Stomach (tissue), 8 donors: ENCODE measurements at regions not wholly inside any gene's neighbourhood (a gene's known extent, or its start where the extent isn't known, plus 50 kb on each side); places are given as distances from the start of the nearest gene placed in this dataset.

Source experiments
- DNase-seq, 2 donors: peaks; one replicate each; pipeline versions ENCODE4 v3.0.0 to v3.0.0-alpha.2; 2013 to 2019
- H3K27ac ChIP-seq, 5 donors: fragments of 200-600 bp in 4 of 5; sonication (generic) in 4 of 5; one replicate each; pipeline ENCODE4 v1.5.1; 2013 to 2019; ENCODE audit warnings: mild to moderate bottlenecking in 1 of 5, moderate library complexity in 1 of 5
- H3K27me3 ChIP-seq, 3 donors: fragments of 200-600 bp; sonication (generic); one replicate each; pipeline ENCODE4 v1.5.1; 2017 to 2019; ENCODE audit warnings: mixed run types in 1 of 3
- H3K36me3 ChIP-seq, 4 donors: fragments of 200-600 bp; sonication (generic); 1 replicate in 3 of 4; 2 replicates in 1 of 4; pipeline ENCODE4 v1.5.1; 2016 to 2019
- H3K4me1 ChIP-seq, 4 donors: fragments of 200-600 bp; sonication (generic); one replicate each; pipeline ENCODE4 v1.5.1; 2016 to 2019
- H3K4me3 ChIP-seq, 4 donors: fragments of 200-600 bp; sonication (generic) in 3 of 4; one replicate each; pipeline ENCODE4 v1.5.1; 2016 to 2019; ENCODE audit warnings: mild to moderate bottlenecking in 1 of 4
- H3K9me3 ChIP-seq, 4 donors: fragments of 200-600 bp; sonication (generic); one replicate each; pipeline ENCODE4 v1.5.1; 2016 to 2019
- CTCF ChIP-seq, 7 experiments: fragments of 450-650 bp in 4 of 7; fragments of 200-600 bp in 3 of 7; sonication (generic) in 3 of 7; IDR thresholded peaks; one replicate each; pipeline ENCODE4 v1.5.1; 2016 to 2019; ENCODE audit warnings: antibody characterized with exemption in 7 of 7, control low read depth in 2 of 7, mild to moderate bottlenecking in 1 of 7
- EP300 ChIP-seq: sonication (generic); formaldehyde crosslinking; IDR thresholded peaks from one replicate; pipeline ENCODE4 v1.6.1; 2017; ENCODE audit warnings: antibody characterized with exemption
- POLR2A ChIP-seq, 4 donors: fragments of 450-650 bp; IDR thresholded peaks; one replicate each; pipeline ENCODE4 v1.6.1; 2016; ENCODE audit warnings: antibody characterized with exemption in 4 of 4, control low read depth in 2 of 4, mild to moderate bottlenecking in 1 of 4, moderate library complexity in 1 of 4
- POLR2AphosphoS5 ChIP-seq, 3 donors: sonication (generic); formaldehyde crosslinking; IDR thresholded peaks; one replicate each; pipeline ENCODE4 v1.6.1; 2016; ENCODE audit warnings: antibody characterized with exemption in 3 of 3
- WGBS, 5 donors: extraction: QIAGEN DNeasy Blood & Tissue Kit in 3 of 5; methylation state at CpG; one replicate each; pipeline versions ENCODE4 v1.1.5 to v1.1.7; 2013 to 2018; 5-methylcytosine and 5-hydroxymethylcytosine counted together
- intact Hi-C: fragments of 100-400 bp; cut with DNase I; formaldehyde crosslinking; loops from one replicate; pipeline ENCODE4 v1.15.1; 2023; ENCODE audit warnings: low total_unique reads
- donor health status: healthy with polysubstance abuse.
- donor health status: Bipolar disorder and iron deficiency.
- donor health status: healthy.

GRCh38 chr4:124288706-124289486 lies 423.6 kb downstream of the ANKRD50 start:
- no peak overlapping the region for H3K27ac ChIP-seq
- H3K4me3 ChIP-seq: no peak overlapping the region
- intact Hi-C loops: no loop called here
- TF ChIP-seq CTCF (IDR thresholded peaks at IDR 0.05) (no peak), EP300 (no peak), POLR2A (IDR thresholded peaks at IDR 0.05) (no peak), POLR2AphosphoS5 (IDR thresholded peaks at IDR 0.05) (no peak)
- H3K9me3 ChIP-seq: no peaks in the 10 kb centered on the region
- no peaks in the 10 kb centered on the region for H3K4me1 ChIP-seq
- no peaks in the 10 kb centered on the region for H3K27me3 ChIP-seq
- H3K36me3 ChIP-seq: no peaks in the 10 kb centered on the region
- DNase-seq: no peak
- WGBS, 5 donors: 87 to 94% (median 92%) methylated on average over 2 of the region's 2 CpGs

- intact Hi-C loops: no loop called here
Observed at GRCh38 chr4:124290678-124291077, 421.9 kb downstream of the ANKRD50 start.

DNA sequence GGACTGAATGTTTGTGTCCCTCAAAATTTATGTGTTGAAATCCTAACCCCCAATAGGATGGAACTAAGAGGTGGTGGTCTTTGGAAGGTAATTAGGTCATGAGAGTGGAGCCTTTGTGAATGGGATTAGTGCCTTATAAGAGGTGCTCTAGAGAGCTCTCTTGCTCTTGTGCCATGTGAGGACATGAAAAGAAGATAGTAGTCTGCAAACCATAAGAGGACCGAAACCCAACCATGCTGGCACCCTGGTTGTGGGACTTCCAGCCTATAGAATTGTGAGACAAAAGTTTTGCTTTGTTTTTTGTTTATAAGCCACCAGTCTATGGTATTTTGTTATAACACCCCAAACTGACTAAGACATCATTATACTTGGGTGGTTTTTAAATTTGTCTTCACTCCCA lies 417.1 kb downstream of the ANKRD50 start:
- intact Hi-C loops: no loop called here
- H3K9me3 ChIP-seq: no peaks in the 10 kb centered on the region
- no peak overlapping the region for H3K4me3 ChIP-seq

More at GRCh38 chr4:124290678-124291077, 421.9 kb downstream of the ANKRD50 start:
- H3K36me3 ChIP-seq: no peaks in the 10 kb centered on the region
- no peak for DNase-seq
- H3K9me3 ChIP-seq: no peaks in the 10 kb centered on the region
- no peak overlapping the region for H3K27ac ChIP-seq
- no peaks in the 10 kb centered on the region for H3K27me3 ChIP-seq
- TF ChIP-seq POLR2AphosphoS5 (IDR thresholded peaks at IDR 0.05) (no peak), CTCF (IDR thresholded peaks at IDR 0.05) (no peak), EP300 (no peak), POLR2A (IDR thresholded peaks at IDR 0.05) (no peak)
- H3K4me1 ChIP-seq: no peaks in the 10 kb centered on the region
- H3K4me3 ChIP-seq: no peak overlapping the region
- WGBS, 5 donors: 91 to 100% (median 92%) methylated on average over 1 of the region's 1 CpG

GRCh38 chr4:124304941-124305340 lies 407.6 kb downstream of the ANKRD50 start:
- WGBS, 5 donors: 45 to 69% (median 58%) methylated on average over 3 of the region's 3 CpGs
- no peak overlapping the region for H3K27ac ChIP-seq
- H3K9me3 ChIP-seq: no peaks in the 10 kb centered on the region
- intact Hi-C loops: no loop called here
- no peak for TF ChIP-seq POLR2A (IDR thresholded peaks at IDR 0.05)
- TF ChIP-seq CTCF (IDR thresholded peaks at IDR 0.05): no peak
- TF ChIP-seq EP300: no peak
- no peak for TF ChIP-seq POLR2AphosphoS5 (IDR thresholded peaks at IDR 0.05)
- H3K27me3 ChIP-seq: no peaks in the 10 kb centered on the region
- H3K4me3 ChIP-seq: no peak overlapping the region
- no peaks in the 10 kb centered on the region for H3K36me3 ChIP-seq
- no peaks in the 10 kb centered on the region for H3K4me1 ChIP-seq
- DNase-seq: peak in 1 of 2 donors; percentile 22

More for the DNA sequence above, 417.1 kb downstream of the ANKRD50 start:
- DNase-seq: no peak
- Histone ChIP-seq H3K4me1 (no peaks in the 10 kb centered on the region), H3K36me3 (no peaks in the 10 kb centered on the region), H3K27me3 (no peaks in the 10 kb centered on the region), H3K27ac (no peak overlapping the region)
- TF ChIP-seq POLR2A (IDR thresholded peaks at IDR 0.05): no peak
- TF ChIP-seq EP300: no peak
- TF ChIP-seq POLR2AphosphoS5 (IDR thresholded peaks at IDR 0.05): no peak
- no peak for TF ChIP-seq CTCF (IDR thresholded peaks at IDR 0.05)
- 80 to 96% (median 91%) methylated on average over 1 of the region's 1 CpG for WGBS, 5 donors
